ENCODE measurements at regions not wholly inside any gene's neighbourhood (a gene's known extent, or its start where the extent isn't known, plus 50 kb on each side); places are given as distances from the start of the nearest gene placed in this dataset.

DNA sequence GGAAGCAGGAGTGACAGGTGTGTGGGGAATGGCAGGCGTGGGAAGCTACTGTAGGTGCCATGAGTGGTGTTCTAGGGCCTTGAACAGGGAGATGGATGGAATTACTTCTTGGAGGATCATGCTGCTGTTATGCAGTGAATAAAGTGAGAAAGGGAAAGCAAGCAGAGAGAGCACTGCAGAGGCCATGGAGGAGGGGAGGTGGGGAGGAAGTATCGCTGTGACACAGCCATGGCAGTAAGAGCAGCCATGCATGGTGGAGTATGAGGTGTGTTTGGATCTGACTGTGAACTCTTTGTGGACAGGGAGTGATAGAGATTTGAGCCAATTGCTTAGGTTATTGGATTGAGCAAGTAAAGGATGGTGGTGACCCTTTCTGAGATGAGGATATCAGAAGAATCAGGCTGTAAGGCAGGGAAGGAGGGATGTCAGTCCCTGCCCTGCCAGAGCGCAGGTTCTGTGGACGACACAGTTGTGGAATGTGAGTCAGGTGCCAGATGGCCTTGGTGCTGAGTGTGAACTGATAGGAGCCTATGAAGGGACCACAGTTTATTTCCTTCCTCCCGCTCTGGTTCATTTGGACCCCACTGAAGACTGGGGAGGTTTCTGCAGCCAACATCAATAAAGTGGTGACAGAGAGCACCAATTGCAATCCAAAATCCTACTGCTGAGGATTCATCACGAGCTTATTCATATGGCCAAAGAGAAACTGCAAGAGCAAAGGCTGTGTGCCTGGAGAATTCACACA, 105.5 kb upstream of the TMEM72 start (continued):
- no peak for TF ChIP-seq SRSF3 (IDR thresholded peaks at IDR 0.05; ENCODE audit: insufficient read depth, low read length)

DNA sequence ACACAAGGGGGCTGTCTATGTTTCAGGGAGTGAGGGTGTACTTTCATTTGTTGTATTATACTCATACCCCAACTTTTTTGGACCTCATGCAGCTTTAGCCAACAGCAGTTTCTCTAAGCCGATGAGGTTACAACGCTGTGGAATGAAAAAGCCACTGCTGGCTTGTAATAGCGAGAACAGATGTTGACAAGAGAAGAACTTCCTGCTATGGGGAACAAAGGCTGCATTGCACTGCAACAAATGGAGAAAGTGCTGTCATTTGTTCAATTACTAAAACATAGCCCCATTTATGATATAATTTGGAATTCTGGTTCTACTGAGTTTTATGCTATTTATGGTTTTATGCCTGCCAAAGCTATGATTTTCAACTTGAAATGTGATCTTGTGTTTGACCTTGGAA, 104.2 kb upstream of the TMEM72 start:
- no peak overlapping the region for H2AFZ ChIP-seq (ENCODE audit: low read depth, low read length)
- no peak overlapping the region for H3K9ac ChIP-seq (ENCODE audit: insufficient read depth in 1 of 2, low read depth in 2 of 2, low read length in 2 of 2)
- in situ Hi-C loops (cut with MboI) (no loop called here), intact Hi-C loops (cut with micrococcal nuclease) (no loop called here)
- FAIRE-seq, result no peak
- H3K9me1 ChIP-seq (ENCODE audit: control insufficient read depth, insufficient read depth, low read length), result no peaks in the 10 kb centered on the region
- no peak for ATAC-seq
- H3K4me1 ChIP-seq (replicated peaks in 1 of 2; ENCODE audit: control insufficient read depth in 2 of 2, insufficient read depth in 2 of 2, low read length in 2 of 2), result no peaks in the 10 kb centered on the region
- no peak for DNase-seq (ENCODE audit: extremely low read depth in 1 of 4, low spot score in 3 of 4)
- H3K27me3 ChIP-seq (ENCODE audit: control insufficient read depth in 2 of 2, insufficient read depth in 2 of 2, low read length in 2 of 2), result peaks cover 0 to 3% of the 10 kb centered on the region in 2 experiments; a peak in 1 of 5 replicates
- no peaks in the 10 kb centered on the region for H3K36me3 ChIP-seq (ENCODE audit: control insufficient read depth, insufficient read depth, low read length)
- ChIA-PET CTCF (ENCODE audit: low intra/inter-chr PET ratio) (no interaction called here), POLR2A (interaction anchor here (0.6 kb wide), 1 partner anchor 37 kb away, joined by 3 read pairs; no protein-coding TSS in a partner anchor)
- WGBS (ENCODE audit: insufficient coverage, low coverage, missing lambda C conversion rate), result 2% methylated on average over 3 of the region's 3 CpGs
- H3K9me3 ChIP-seq (replicated peaks; ENCODE audit: control insufficient read depth, insufficient read depth, low read depth, low read length), result no peaks in the 10 kb centered on the region
- H4K20me1 ChIP-seq (replicated peaks; ENCODE audit: control insufficient read depth, insufficient read depth, low read length), result no peaks in the 10 kb centered on the region
- no peaks in the 10 kb centered on the region for H3K79me2 ChIP-seq (ENCODE audit: control insufficient read depth, insufficient read depth, low read length)
- H3K27ac ChIP-seq (ENCODE audit: extremely low read depth, low read depth, low read length), result no peak overlapping the region
- no peak overlapping the region for H3K4me3 ChIP-seq
- no TSS peak for BruUV-seq (replicated peaks)
- no peak overlapping the region for H3K4me2 ChIP-seq (ENCODE audit: insufficient read depth, low read length)
- TF ChIP-seq, protein P1, sequence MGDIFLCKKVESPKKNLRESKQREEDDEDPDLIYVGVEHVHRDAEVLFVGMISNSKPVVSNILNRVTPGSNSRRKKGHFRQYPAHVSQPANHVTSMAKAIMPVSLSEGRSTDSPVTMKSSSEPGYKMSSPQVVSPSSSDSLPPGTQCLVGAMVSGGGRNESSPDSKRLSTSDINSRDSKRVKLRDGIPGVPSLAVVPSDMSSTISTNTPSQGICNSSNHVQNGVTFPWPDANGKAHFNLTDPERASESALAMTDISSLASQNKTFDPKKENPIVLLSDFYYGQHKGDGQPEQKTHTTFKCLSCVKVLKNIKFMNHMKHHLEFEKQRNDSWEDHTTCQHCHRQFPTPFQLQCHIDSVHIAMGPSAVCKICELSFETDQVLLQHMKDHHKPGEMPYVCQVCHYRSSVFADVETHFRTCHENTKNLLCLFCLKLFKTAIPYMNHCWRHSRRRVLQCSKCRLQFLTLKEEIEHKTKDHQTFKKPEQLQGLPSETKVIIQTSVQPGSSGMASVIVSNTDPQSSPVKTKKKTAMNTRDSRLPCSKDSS (IDR thresholded peaks at IDR 0.05; ENCODE audit: low read depth, partially characterized antibody), result no peak
- TF ChIP-seq ZNF175 (CRISPR knock-in tag; IDR thresholded peaks at IDR 0.05; ENCODE audit: low read depth) (no peak), LEF1 (IDR thresholded peaks at IDR 0.05) (no peak), NELFE (IDR thresholded peaks at IDR 0.05; ENCODE audit: insufficient read depth, insufficient read length) (no peak), MEF2D (tag; conservative IDR thresholded peaks at IDR 0.05; ENCODE audit: low read depth) (no peak), TRIM24 (IDR thresholded peaks at IDR 0.05) (no peak), ZNF507 (tag; conservative IDR thresholded peaks at IDR 0.05) (no peak), RAD51 (IDR thresholded peaks at IDR 0.05; ENCODE audit: borderline replicate concordance, low read depth) (no peak), ZNF644 (tag; IDR thresholded peaks at IDR 0.05; ENCODE audit: low read depth) (no peak), ZNF586 (CRISPR knock-in tag; conservative IDR thresholded peaks at IDR 0.05) (no peak)
- TF ChIP-seq, protein P2, sequence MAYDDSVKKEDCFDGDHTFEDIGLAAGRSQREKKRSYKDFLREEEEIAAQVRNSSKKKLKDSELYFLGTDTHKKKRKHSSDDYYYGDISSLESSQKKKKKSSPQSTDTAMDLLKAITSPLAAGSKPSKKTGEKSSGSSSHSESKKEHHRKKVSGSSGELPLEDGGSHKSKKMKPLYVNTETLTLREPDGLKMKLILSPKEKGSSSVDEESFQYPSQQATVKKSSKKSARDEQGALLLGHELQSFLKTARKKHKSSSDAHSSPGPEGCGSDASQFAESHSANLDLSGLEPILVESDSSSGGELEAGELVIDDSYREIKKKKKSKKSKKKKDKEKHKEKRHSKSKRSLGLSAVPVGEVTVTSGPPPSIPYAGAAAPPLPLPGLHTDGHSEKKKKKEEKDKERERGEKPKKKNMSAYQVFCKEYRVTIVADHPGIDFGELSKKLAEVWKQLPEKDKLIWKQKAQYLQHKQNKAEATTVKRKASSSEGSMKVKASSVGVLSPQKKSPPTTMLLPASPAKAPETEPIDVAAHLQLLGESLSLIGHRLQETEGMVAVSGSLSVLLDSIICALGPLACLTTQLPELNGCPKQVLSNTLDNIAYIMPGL (CRISPR knock-in tag; IDR thresholded peaks at IDR 0.05), result no peak
- TF ChIP-seq, protein P3, sequence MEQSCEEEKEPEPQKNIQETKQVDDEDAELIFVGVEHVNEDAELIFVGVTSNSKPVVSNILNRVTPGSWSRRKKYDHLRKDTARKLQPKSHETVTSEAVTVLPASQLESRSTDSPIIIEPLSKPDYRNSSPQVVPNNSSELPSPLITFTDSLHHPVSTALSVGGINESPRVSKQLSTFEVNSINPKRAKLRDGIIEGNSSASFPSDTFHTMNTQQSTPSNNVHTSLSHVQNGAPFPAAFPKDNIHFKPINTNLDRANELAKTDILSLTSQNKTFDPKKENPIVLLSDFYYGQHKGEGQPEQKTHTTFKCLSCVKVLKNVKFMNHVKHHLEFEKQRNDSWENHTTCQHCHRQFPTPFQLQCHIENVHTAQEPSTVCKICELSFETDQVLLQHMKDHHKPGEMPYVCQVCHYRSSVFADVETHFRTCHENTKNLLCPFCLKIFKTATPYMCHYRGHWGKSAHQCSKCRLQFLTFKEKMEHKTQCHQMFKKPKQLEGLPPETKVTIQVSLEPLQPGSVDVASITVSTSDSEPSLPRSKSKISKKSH (CRISPR knock-in tag; IDR thresholded peaks at IDR 0.05), result no peak

Measured in K562 (cell line).